GM23248 (cell line): ENCODE measurements at regions not wholly inside any gene's neighbourhood (a gene's known extent, or its start where the extent isn't known, plus 50 kb on each side); places are given as distances from the start of the nearest gene placed in this dataset.
"Not testable (repeated sequence)": the region's sequence is repeated elsewhere in the genome, so short reads cannot be mapped to it uniquely, and the experiment has no call there.

ENCODE experiments used
- EZH2 ChIP-seq: fragments of 200-600 bp; sonication (generic); IDR thresholded peaks from 2 replicates; pipeline ENCODE4 v1.6.1; 2018; ENCODE audit warnings: antibody characterized with exemption, mild to moderate bottlenecking; ENCODE audit not compliant: insufficient read depth, poor library complexity, severe bottlenecking
- EZH2phosphoT487 ChIP-seq: fragments of 200-600 bp; sonication (generic); IDR thresholded peaks from 2 replicates; pipeline ENCODE4 v1.6.1; 2018; ENCODE audit warnings: antibody characterized with exemption, moderate library complexity, mild to moderate bottlenecking, low read depth; ENCODE audit not compliant: insufficient read depth

DNA sequence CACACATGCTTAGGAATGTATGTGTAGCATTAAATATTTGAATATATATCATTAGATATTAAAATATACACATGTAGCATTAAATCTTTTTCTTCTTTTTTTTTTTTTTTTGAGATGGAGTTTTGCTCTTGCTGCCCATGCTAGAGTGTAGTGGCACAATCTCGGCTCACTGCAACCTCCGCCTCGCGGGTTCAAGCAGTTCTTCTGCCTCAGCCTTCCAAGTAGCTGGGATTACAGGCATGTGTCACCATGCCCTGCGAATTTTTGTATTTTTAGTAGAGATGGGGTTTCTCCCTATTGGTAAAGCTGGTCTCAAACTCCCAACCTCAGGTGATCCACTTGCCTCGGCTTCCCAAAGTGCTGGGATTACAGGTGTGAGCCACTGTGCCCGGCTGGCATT, 1151.6 kb upstream of the FAM98A start:
- TF ChIP-seq EZH2phosphoT487, EZH2: not testable (repeated sequence)
